PFSK-1 (cell line): ENCODE measurements at regions not wholly inside any gene's neighbourhood (a gene's known extent, or its start where the extent isn't known, plus 50 kb on each side); places are given as distances from the start of the nearest gene placed in this dataset.

ENCODE experiments used
- FOXP2 ChIP-seq: optimal IDR thresholded peaks from 2 replicates; pipeline ENCODE3; 2011; ENCODE audit warnings: borderline replicate concordance, control low read depth, inconsistent platforms; ENCODE audit not compliant: insufficient read depth; ENCODE audit errors: extremely low read length, extremely low read depth
- SIN3A ChIP-seq: IDR thresholded peaks from 2 replicates; pipeline ENCODE4 v1.6.1; 2012; ENCODE audit warnings: mild to moderate bottlenecking, low read length, moderate library complexity, borderline replicate concordance; ENCODE audit not compliant: insufficient read depth
- TAF1 ChIP-seq: IDR thresholded peaks from 2 replicates; pipeline ENCODE4 v1.6.1; 2012; ENCODE audit warnings: low read length, control low read depth, borderline replicate concordance; ENCODE audit not compliant: insufficient read depth

- TF ChIP-seq SIN3A, result no peak
- TF ChIP-seq TAF1, result no peak
- no peak for TF ChIP-seq FOXP2
These were observed 134.8 kb upstream of the DPT start for GRCh38 chr1:168863772-168864171.
